Fibroblast of lung (primary cell): ENCODE measurements at regions not wholly inside any gene's neighbourhood (a gene's known extent, or its start where the extent isn't known, plus 50 kb on each side); places are given as distances from the start of the nearest gene placed in this dataset.

Source experiments
- DNase-seq, 2 donors: peaks; one replicate each; pipeline versions ENCODE4 v3.0.0 to v3.0.0-alpha.2; 2010; ENCODE audit warnings: low read depth in 2 of 2
- H2AFZ ChIP-seq: 2 replicates; pipeline ENCODE4 v1.5.1; 2012; ENCODE audit warnings: low read length, control low read depth, inconsistent platforms
- H3K27ac ChIP-seq: 2 replicates; pipeline ENCODE4 v1.5.1; 2011; ENCODE audit warnings: low read length, control low read depth; ENCODE audit not compliant: insufficient read depth
- H3K27me3 ChIP-seq: 2 replicates; pipeline ENCODE4 v1.5.1; 2011; ENCODE audit warnings: mild to moderate bottlenecking, low read length; ENCODE audit not compliant: control insufficient read depth, insufficient read depth
- H3K36me3 ChIP-seq: 2 replicates; pipeline ENCODE4 v1.5.1; 2011; ENCODE audit warnings: low read length; ENCODE audit not compliant: control insufficient read depth, insufficient read depth
- H3K4me1 ChIP-seq: 2 replicates; pipeline ENCODE4 v1.5.1; 2011; ENCODE audit warnings: low read length; ENCODE audit not compliant: control insufficient read depth, insufficient read depth; ENCODE audit errors: extremely low read depth
- H3K4me2 ChIP-seq: 2 replicates; pipeline ENCODE4 v1.5.1; 2011; ENCODE audit warnings: low read length, control low read depth; ENCODE audit not compliant: insufficient read depth; ENCODE audit errors: extremely low read depth
- H3K4me3 ChIP-seq, 4 experiments: fragments of 200-600 bp in 1 of 4; sonication (generic) in 1 of 4; replicated peaks in 1 of 4; 2 replicates each; pipeline ENCODE4 v1.5.1; 2011 to 2016; ENCODE audit warnings: low read length in 4 of 4, low read depth in 3 of 4, mild to moderate bottlenecking in 3 of 4, control low read depth in 2 of 4, inconsistent platforms in 1 of 4, mixed read lengths in 1 of 4; ENCODE audit not compliant: insufficient read depth in 1 of 4; ENCODE audit errors: control extremely low read depth in 1 of 4
- H3K79me2 ChIP-seq: 2 replicates; pipeline ENCODE4 v1.5.1; 2012; ENCODE audit warnings: mild to moderate bottlenecking, low read length, inconsistent platforms; ENCODE audit not compliant: control insufficient read depth, insufficient read depth
- H3K9ac ChIP-seq: 2 replicates; pipeline ENCODE4 v1.5.1; 2011; ENCODE audit warnings: mild to moderate bottlenecking, low read length, control low read depth; ENCODE audit not compliant: insufficient read depth
- H3K9me3 ChIP-seq: 2 replicates; pipeline ENCODE4 v1.5.1; 2012; ENCODE audit warnings: low read depth, low read length; ENCODE audit not compliant: control insufficient read depth, insufficient read depth
- H4K20me1 ChIP-seq: 2 replicates; pipeline ENCODE4 v1.5.1; 2011; ENCODE audit warnings: low read length; ENCODE audit not compliant: control insufficient read depth, insufficient read depth; ENCODE audit errors: extremely low read depth
- EZH2 ChIP-seq: IDR thresholded peaks from 2 replicates; pipeline ENCODE4 v1.5.1; 2012; ENCODE audit warnings: low read length, control low read depth, mild to moderate bottlenecking; ENCODE audit errors: missing control alignments
- TF ChIP-seq, protein P1 (sequence below), 2 donors: IDR thresholded peaks in 1 of 2; conservative IDR thresholded peaks in 1 of 2; 1 replicate in 1 of 2; 2 replicates in 1 of 2; pipeline ENCODE4 v1.5.1; 2011 to 2012; ENCODE audit warnings: low read length in 2 of 2, control low read depth in 1 of 2, inconsistent platforms in 1 of 2, low read depth in 1 of 2, mild to moderate bottlenecking in 1 of 2

DNA sequence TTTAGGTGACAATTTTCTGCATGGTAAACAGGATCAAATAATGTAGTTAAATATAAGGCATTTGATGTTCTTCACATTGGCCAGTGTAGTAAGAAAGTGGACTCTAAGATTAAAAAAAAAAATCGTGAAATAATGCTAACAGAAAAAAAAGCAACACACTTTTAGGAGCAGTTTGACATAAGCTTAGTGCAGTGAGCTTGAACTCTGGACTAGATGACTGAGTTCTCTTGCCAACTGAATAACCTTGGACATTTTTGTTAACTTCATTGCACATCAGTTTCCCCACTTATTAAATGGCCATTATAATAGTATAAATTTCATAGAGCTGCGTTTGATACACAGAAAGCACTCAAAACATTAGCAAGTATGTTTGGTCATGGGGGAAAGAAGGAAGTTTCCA is 649.3 kb upstream of the ADGRL4 start:
- H3K4me3 ChIP-seq = no peak overlapping the region
- TF ChIP-seq EZH2 = no peak
- TF ChIP-seq, protein P1, sequence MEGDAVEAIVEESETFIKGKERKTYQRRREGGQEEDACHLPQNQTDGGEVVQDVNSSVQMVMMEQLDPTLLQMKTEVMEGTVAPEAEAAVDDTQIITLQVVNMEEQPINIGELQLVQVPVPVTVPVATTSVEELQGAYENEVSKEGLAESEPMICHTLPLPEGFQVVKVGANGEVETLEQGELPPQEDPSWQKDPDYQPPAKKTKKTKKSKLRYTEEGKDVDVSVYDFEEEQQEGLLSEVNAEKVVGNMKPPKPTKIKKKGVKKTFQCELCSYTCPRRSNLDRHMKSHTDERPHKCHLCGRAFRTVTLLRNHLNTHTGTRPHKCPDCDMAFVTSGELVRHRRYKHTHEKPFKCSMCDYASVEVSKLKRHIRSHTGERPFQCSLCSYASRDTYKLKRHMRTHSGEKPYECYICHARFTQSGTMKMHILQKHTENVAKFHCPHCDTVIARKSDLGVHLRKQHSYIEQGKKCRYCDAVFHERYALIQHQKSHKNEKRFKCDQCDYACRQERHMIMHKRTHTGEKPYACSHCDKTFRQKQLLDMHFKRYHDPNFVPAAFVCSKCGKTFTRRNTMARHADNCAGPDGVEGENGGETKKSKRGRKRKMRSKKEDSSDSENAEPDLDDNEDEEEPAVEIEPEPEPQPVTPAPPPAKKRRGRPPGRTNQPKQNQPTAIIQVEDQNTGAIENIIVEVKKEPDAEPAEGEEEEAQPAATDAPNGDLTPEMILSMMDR (conservative IDR thresholded peaks at IDR 0.05 in 1 of 2, IDR thresholded peaks at IDR 0.05 in 1 of 2; ENCODE audit: low read depth in 1 of 2, low read length in 2 of 2) = no peak
- no peak overlapping the region for H3K9ac ChIP-seq
- H4K20me1 ChIP-seq = no peaks in the 10 kb centered on the region
- no peaks in the 10 kb centered on the region for H3K4me1 ChIP-seq
- no peaks in the 10 kb centered on the region for H3K27me3 ChIP-seq
- no peak overlapping the region for H2AFZ ChIP-seq
- H3K36me3 ChIP-seq = no peaks in the 10 kb centered on the region
- H3K27ac ChIP-seq = no peak overlapping the region
- no peaks in the 10 kb centered on the region for H3K9me3 ChIP-seq
- DNase-seq = no peak
- H3K4me2 ChIP-seq = no peak overlapping the region
- no peaks in the 10 kb centered on the region for H3K79me2 ChIP-seq

DNA sequence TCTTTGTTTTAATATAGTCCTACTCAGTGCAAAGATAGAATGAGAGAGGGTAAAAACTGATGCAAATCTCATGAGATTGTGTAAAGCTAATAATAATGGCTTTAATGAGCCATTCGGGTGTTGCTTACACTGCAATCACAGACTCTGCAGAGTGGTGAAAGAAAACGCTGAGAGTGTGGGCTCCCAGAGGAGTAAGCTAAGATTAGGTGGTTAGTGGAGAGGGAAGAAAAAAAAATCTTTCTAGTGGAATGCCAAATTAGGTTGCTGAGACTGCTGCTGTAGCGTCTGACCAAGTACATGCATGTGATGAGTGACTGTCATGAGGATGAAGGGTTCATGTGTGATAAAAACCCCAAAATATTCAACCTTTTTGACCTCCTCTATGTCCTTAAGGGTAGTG is 645.9 kb upstream of the ADGRL4 start:
- no peak overlapping the region for H3K4me2 ChIP-seq
- no peak overlapping the region for H3K27ac ChIP-seq
- H2AFZ ChIP-seq = no peak overlapping the region
- H3K36me3 ChIP-seq = no peaks in the 10 kb centered on the region
- no peaks in the 10 kb centered on the region for H3K9me3 ChIP-seq
- no peaks in the 10 kb centered on the region for H3K4me1 ChIP-seq
- TF ChIP-seq, protein P1 (conservative IDR thresholded peaks at IDR 0.05 in 1 of 2, IDR thresholded peaks at IDR 0.05 in 1 of 2; ENCODE audit: low read depth in 1 of 2, low read length in 2 of 2) = no peak
- TF ChIP-seq EZH2 = no peak
- no peaks in the 10 kb centered on the region for H3K79me2 ChIP-seq
- DNase-seq = no peak
- no peaks in the 10 kb centered on the region for H4K20me1 ChIP-seq
- H3K9ac ChIP-seq = no peak overlapping the region
- H3K4me3 ChIP-seq = no peak overlapping the region
- H3K27me3 ChIP-seq = no peaks in the 10 kb centered on the region

DNA sequence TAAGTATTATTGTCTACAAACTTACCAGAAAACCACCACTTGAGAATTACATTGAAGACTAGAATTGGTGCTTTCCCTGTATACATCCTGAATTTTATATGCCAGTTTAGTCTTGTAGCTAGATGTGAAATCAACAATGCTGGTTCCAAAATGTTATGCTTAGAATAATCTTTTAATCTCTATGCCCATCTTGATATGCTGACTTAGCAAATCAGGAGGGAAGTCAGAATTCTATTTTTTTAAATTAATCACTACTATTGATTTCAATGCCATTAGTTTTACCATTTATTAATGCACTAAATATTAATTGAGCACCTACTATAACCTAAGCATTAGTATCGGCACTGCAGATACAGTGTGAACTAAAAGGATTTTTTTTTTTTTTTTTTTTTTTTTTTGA is 641.6 kb upstream of the ADGRL4 start:
- no peak overlapping the region for H3K4me2 ChIP-seq
- TF ChIP-seq EZH2 = no peak
- TF ChIP-seq, protein P1 (conservative IDR thresholded peaks at IDR 0.05 in 1 of 2, IDR thresholded peaks at IDR 0.05 in 1 of 2; ENCODE audit: low read depth in 1 of 2, low read length in 2 of 2) = no peak
- H3K79me2 ChIP-seq = no peaks in the 10 kb centered on the region
- H3K36me3 ChIP-seq = no peaks in the 10 kb centered on the region
- no peak for DNase-seq
- H3K27ac ChIP-seq = no peak overlapping the region
- no peaks in the 10 kb centered on the region for H4K20me1 ChIP-seq
- H3K9me3 ChIP-seq = no peaks in the 10 kb centered on the region
- H2AFZ ChIP-seq = no peak overlapping the region
- H3K9ac ChIP-seq = no peak overlapping the region
- no peaks in the 10 kb centered on the region for H3K27me3 ChIP-seq
- H3K4me3 ChIP-seq = no peak overlapping the region
- no peaks in the 10 kb centered on the region for H3K4me1 ChIP-seq
